ENCODE measurements at regions not wholly inside any gene's neighbourhood (a gene's known extent, or its start where the extent isn't known, plus 50 kb on each side); places are given as distances from the start of the nearest gene placed in this dataset.
"Not testable (repeated sequence)": the region's sequence is repeated elsewhere in the genome, so short reads cannot be mapped to it uniquely, and the experiment has no call there.

GRCh38 chr13:73303851-73304250 is 245.0 kb downstream of the KLF5 start:
- Histone ChIP-seq H3K27me3 (ENCODE audit: low read length) (no peaks in the 10 kb centered on the region), H3K9me2 (replicated peaks; ENCODE audit: low read length) (no peaks in the 10 kb centered on the region), H3K9me3 (ENCODE audit: low read length) (no peaks in the 10 kb centered on the region), H3K79me2 (ENCODE audit: low read length) (no peaks in the 10 kb centered on the region), H3K36me3 (ENCODE audit: low read depth, low read length) (no peaks in the 10 kb centered on the region), H3K4me2 (ENCODE audit: low read length) (peak overlapping the region; percentile 53), H3K4me1 (ENCODE audit: insufficient read depth, low read length) (peaks cover 26% of the 10 kb centered on the region), H3K27ac (ENCODE audit: low read length) (peak overlapping the region; percentile 84), H3K4me3 (ENCODE audit: low read length) (no peak overlapping the region), H3K9ac (ENCODE audit: low read length) (peak overlapping the region; percentile 56), H3F3A (ENCODE audit: low read length, unreplicated experiment) (no peaks in the 10 kb centered on the region), H4K20me1 (ENCODE audit: low read length) (no peaks in the 10 kb centered on the region), H2AFZ (ENCODE audit: low read length) (peak overlapping the region; percentile 62)
- intact Hi-C loops (cut with micrococcal nuclease): no loop called here
- no TSS peak for BruUV-seq (replicated peaks)
- ATAC-seq (peak; percentile 78), DNase-seq (peak; percentile 82)
- CTCF ChIA-PET: interaction anchor here (0.6 kb wide), 1 partner anchor 109 kb away, joined by 5 read pairs; no protein-coding TSS in a partner anchor
- TF ChIP-seq CTCF (conservative IDR thresholded peaks at IDR 0.05; ENCODE audit: low read depth, low read length) (no peak), EZH2 (IDR thresholded peaks at IDR 0.05; ENCODE audit: low read length, unreplicated experiment) (no peak), EZH2phosphoT487 (IDR thresholded peaks at IDR 0.05; ENCODE audit: borderline replicate concordance, low read length) (no peak)
- POLR2A ChIA-PET (ENCODE audit: unreplicated experiment): interaction anchor here (0.6 to 1.0 kb wide), 4 partner anchors 10 to 109 kb away, joined by 3 to 7 read pairs (median 6); no protein-coding TSS in a partner anchor

GRCh38 chr13:73301622-73302021 is 242.8 kb downstream of the KLF5 start:
- H3K27ac ChIP-seq (ENCODE audit: low read length); DNase-seq; H4K20me1 ChIP-seq (ENCODE audit: low read length); ATAC-seq; H2AFZ ChIP-seq (ENCODE audit: low read length); H3K27me3 ChIP-seq (ENCODE audit: low read length); intact Hi-C loops (cut with micrococcal nuclease); H3F3A ChIP-seq (ENCODE audit: low read length, unreplicated experiment); BruUV-seq (replicated peaks); H3K36me3 ChIP-seq (ENCODE audit: low read depth, low read length); H3K9me3 ChIP-seq (ENCODE audit: low read length); H3K4me3 ChIP-seq (ENCODE audit: low read length); CTCF ChIA-PET; H3K79me2 ChIP-seq (ENCODE audit: low read length); H3K4me2 ChIP-seq (ENCODE audit: low read length); POLR2A ChIA-PET (ENCODE audit: unreplicated experiment); H3K9ac ChIP-seq (ENCODE audit: low read length); H3K9me2 ChIP-seq (replicated peaks; ENCODE audit: low read length): not testable (repeated sequence)
- H3K4me1 ChIP-seq (ENCODE audit: insufficient read depth, low read length): peaks cover 17% of the 10 kb centered on the region

- TF ChIP-seq EZH2phosphoT487 (IDR thresholded peaks at IDR 0.05; ENCODE audit: borderline replicate concordance, low read length) (no peak), CTCF (conservative IDR thresholded peaks at IDR 0.05; ENCODE audit: low read depth, low read length) (no peak), EZH2 (IDR thresholded peaks at IDR 0.05; ENCODE audit: low read length, unreplicated experiment) (no peak)
- ChIA-PET CTCF (no interaction called here), POLR2A (ENCODE audit: unreplicated experiment) (no interaction called here)
- DNase-seq (no peak), ATAC-seq (no peak)
- no peaks in the 10 kb centered on the region for H3K79me2 ChIP-seq (ENCODE audit: low read length)
- no TSS peak for BruUV-seq (replicated peaks)
- H3K27ac ChIP-seq (ENCODE audit: low read length): no peak overlapping the region
- H3K9ac ChIP-seq (ENCODE audit: low read length): no peak overlapping the region
- no peak overlapping the region for H2AFZ ChIP-seq (ENCODE audit: low read length)
- no peaks in the 10 kb centered on the region for H3F3A ChIP-seq (ENCODE audit: low read length, unreplicated experiment)
- intact Hi-C loops (cut with micrococcal nuclease): no loop called here
- H3K4me1 ChIP-seq (ENCODE audit: insufficient read depth, low read length): peaks cover 17% of the 10 kb centered on the region
- H3K36me3 ChIP-seq (ENCODE audit: low read depth, low read length): no peaks in the 10 kb centered on the region
- no peak overlapping the region for H3K4me3 ChIP-seq (ENCODE audit: low read length)
- H3K27me3 ChIP-seq (ENCODE audit: low read length): no peaks in the 10 kb centered on the region
- H4K20me1 ChIP-seq (ENCODE audit: low read length): no peaks in the 10 kb centered on the region
- H3K9me3 ChIP-seq (ENCODE audit: low read length): no peaks in the 10 kb centered on the region
- H3K9me2 ChIP-seq (replicated peaks; ENCODE audit: low read length): no peaks in the 10 kb centered on the region
- H3K4me2 ChIP-seq (ENCODE audit: low read length): no peak overlapping the region
Measured at GRCh38 chr13:73300718-73301425, 242.1 kb downstream of the KLF5 start.

Measured in PC-3 (cell line).